ENCODE measurements at regions not wholly inside any gene's neighbourhood (a gene's known extent, or its start where the extent isn't known, plus 50 kb on each side); places are given as distances from the start of the nearest gene placed in this dataset.
"Not testable (repeated sequence)": the region's sequence is repeated elsewhere in the genome, so short reads cannot be mapped to it uniquely, and the experiment has no call there.

- 82 to 84% methylated on average over 6 of the region's 6 CpGs for WGBS, 2 donors
- Histone ChIP-seq H3K9me3 (peaks cover 0 to 6% (median 3%) of the 10 kb centered on the region in 4 donors), H3K4me1 (peaks cover 0 to 10% (median 6%) of the 10 kb centered on the region in 4 donors), H3K27me3 (peaks cover 12 to 66% (median 43%) of the 10 kb centered on the region in 3 donors), H3K4me3 (no peak overlapping the region), H3K27ac (no peak overlapping the region), H3K36me3 (no peaks in the 10 kb centered on the region)
- TF ChIP-seq POLR2A (IDR thresholded peaks at IDR 0.05) (no peak), POLR2AphosphoS5 (IDR thresholded peaks at IDR 0.05) (no peak), EP300 (IDR thresholded peaks at IDR 0.05) (no peak)
- TF ChIP-seq, protein P1, sequence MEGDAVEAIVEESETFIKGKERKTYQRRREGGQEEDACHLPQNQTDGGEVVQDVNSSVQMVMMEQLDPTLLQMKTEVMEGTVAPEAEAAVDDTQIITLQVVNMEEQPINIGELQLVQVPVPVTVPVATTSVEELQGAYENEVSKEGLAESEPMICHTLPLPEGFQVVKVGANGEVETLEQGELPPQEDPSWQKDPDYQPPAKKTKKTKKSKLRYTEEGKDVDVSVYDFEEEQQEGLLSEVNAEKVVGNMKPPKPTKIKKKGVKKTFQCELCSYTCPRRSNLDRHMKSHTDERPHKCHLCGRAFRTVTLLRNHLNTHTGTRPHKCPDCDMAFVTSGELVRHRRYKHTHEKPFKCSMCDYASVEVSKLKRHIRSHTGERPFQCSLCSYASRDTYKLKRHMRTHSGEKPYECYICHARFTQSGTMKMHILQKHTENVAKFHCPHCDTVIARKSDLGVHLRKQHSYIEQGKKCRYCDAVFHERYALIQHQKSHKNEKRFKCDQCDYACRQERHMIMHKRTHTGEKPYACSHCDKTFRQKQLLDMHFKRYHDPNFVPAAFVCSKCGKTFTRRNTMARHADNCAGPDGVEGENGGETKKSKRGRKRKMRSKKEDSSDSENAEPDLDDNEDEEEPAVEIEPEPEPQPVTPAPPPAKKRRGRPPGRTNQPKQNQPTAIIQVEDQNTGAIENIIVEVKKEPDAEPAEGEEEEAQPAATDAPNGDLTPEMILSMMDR (IDR thresholded peaks at IDR 0.05): no peak
- no peak for DNase-seq
- intact Hi-C loops (cut with DNase I): no loop called here
Observed at GRCh38 chr4:1522606-1523005, 116.4 kb upstream of the NKX1-1 start.

GRCh38 chr4:1521821-1522361, 115.6 kb upstream of the NKX1-1 start:
- intact Hi-C loops (cut with DNase I): no loop called here
- DNase-seq: peak; percentile 54
- WGBS, 2 donors: 83 to 88% methylated on average over 19 of the region's 19 CpGs
- peaks cover 0 to 10% (median 6%) of the 10 kb centered on the region in 4 donors for H3K4me1 ChIP-seq
- H3K27ac ChIP-seq: no peak overlapping the region
- H3K9me3 ChIP-seq: peaks cover 0 to 6% (median 3%) of the 10 kb centered on the region in 4 donors
- TF ChIP-seq, protein P1 (IDR thresholded peaks at IDR 0.05): no peak
- TF ChIP-seq POLR2A (IDR thresholded peaks at IDR 0.05): no peak
- TF ChIP-seq EP300 (IDR thresholded peaks at IDR 0.05): no peak
- no peak for TF ChIP-seq POLR2AphosphoS5 (IDR thresholded peaks at IDR 0.05)
- H3K4me3 ChIP-seq: no peak overlapping the region
- H3K27me3 ChIP-seq: peaks cover 12 to 73% (median 50%) of the 10 kb centered on the region in 3 donors
- no peaks in the 10 kb centered on the region for H3K36me3 ChIP-seq

DNA sequence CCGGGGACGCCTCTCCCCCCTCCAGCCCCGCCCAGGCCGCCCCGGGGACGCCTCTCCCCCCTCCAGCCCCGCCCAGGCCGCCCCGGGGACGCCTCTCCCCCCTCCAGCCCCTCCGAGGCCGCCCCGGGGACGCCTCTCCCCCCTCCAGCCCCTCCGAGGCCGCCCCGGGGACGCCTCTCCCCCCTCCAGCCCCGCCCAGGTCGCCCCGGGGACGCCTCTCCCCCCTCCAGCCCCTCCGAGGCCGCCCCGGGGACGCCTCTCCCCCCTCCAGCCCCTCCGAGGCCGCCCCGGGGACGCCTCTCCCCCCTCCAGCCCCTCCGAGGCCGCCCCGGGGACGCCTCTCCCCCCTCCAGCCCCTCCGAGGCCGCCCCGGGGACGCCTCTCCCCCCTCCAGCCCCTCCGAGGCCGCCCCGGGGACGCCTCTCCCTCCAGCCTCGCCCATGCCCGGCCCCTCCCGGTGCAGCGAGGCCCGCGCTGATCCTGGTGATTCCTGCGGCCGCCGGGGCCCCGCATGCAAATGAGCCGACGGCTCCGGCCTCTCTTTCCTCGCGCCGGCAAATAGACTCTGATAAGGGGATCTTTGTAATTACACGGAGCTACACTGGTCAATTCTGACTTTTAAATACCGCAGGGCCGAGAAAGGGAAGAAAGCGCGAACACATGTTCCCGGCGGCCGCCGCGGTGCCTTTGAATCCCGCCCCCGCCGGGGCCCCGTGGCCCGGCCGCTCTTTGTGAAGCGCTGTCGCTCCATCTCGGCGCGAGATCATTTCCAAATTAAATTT, 114.7 kb upstream of the NKX1-1 start:
- WGBS, 2 donors: 6 to 25% methylated on average over 64 to 69 of the region's 79 CpGs
- H3K36me3 ChIP-seq; H3K4me1 ChIP-seq; intact Hi-C loops (cut with DNase I); H3K9me3 ChIP-seq: not testable (repeated sequence)
- H3K27ac ChIP-seq: peak overlapping the region in 1 of 4 donors; percentile 57
- DNase-seq: peak; percentile 62
- H3K4me3 ChIP-seq: peak overlapping the region in 3 of 4 donors; percentile 7 to 43 (median 36)
- peaks cover 15 to 82% (median 55%) of the 10 kb centered on the region in 3 donors for H3K27me3 ChIP-seq

GRCh38 chr4:1519787-1520661, 113.8 kb upstream of the NKX1-1 start:
- Histone ChIP-seq H3K27me3 (peaks cover 15 to 88% (median 55%) of the 10 kb centered on the region in 3 donors), H3K36me3 (no peaks in the 10 kb centered on the region), H3K27ac (peak overlapping the region in 1 of 4 donors; percentile 57), H3K4me3 (peak overlapping the region in 1 of 4 donors; percentile 43), H3K9me3 (no peaks in the 10 kb centered on the region), H3K4me1 (peaks cover 0 to 10% (median 6%) of the 10 kb centered on the region in 4 donors)
- WGBS, 2 donors: 65 to 83% methylated on average over 58 of the region's 58 CpGs
- TF ChIP-seq POLR2A (IDR thresholded peaks at IDR 0.05) (no peak), EP300 (IDR thresholded peaks at IDR 0.05) (no peak), POLR2AphosphoS5 (IDR thresholded peaks at IDR 0.05) (no peak)
- TF ChIP-seq, protein P1 (IDR thresholded peaks at IDR 0.05): no peak
- DNase-seq: peak; percentile 56
- intact Hi-C loops (cut with DNase I): loop anchor here (10.0 kb wide), 1 partner anchor 165 kb away; no protein-coding TSS in a partner anchor
